Kidney epithelial cell (primary cell): ENCODE measurements at regions not wholly inside any gene's neighbourhood (a gene's known extent, or its start where the extent isn't known, plus 50 kb on each side); places are given as distances from the start of the nearest gene placed in this dataset.

Experiments
- DNase-seq: peaks from one replicate; pipeline ENCODE4 v3.0.0-alpha.2; 2010; ENCODE audit warnings: low read depth
- H3K27me3 ChIP-seq: 2 replicates; pipeline ENCODE4 v1.6.0; 2011; ENCODE audit warnings: low read length; ENCODE audit not compliant: control insufficient read depth, insufficient read depth
- H3K36me3 ChIP-seq: 2 replicates; pipeline ENCODE4 v1.5.1; 2011; ENCODE audit warnings: low read length; ENCODE audit not compliant: control insufficient read depth, insufficient read depth
- H3K4me3 ChIP-seq: 2 replicates; pipeline ENCODE4 v1.5.1; 2011; ENCODE audit warnings: low read depth, mild to moderate bottlenecking, control low read depth, low read length
- CTCF ChIP-seq: IDR thresholded peaks from 2 replicates; pipeline ENCODE4 v1.5.1; 2011; ENCODE audit warnings: mild to moderate bottlenecking, moderate library complexity, low read length, control low read depth, inconsistent platforms; ENCODE audit not compliant: insufficient read depth, poor library complexity, severe bottlenecking

GRCh38 chr1:82392513-82392912, 591.8 kb downstream of the ADGRL2 start:
- H3K27me3 ChIP-seq: no peaks in the 10 kb centered on the region
- TF ChIP-seq CTCF: no peak
- no peak for DNase-seq
- no peak overlapping the region for H3K4me3 ChIP-seq
- H3K36me3 ChIP-seq: no peaks in the 10 kb centered on the region

- H3K36me3 ChIP-seq: no peaks in the 10 kb centered on the region
- H3K27me3 ChIP-seq: no peaks in the 10 kb centered on the region
- no peak overlapping the region for H3K4me3 ChIP-seq
- no peak for TF ChIP-seq CTCF
- DNase-seq: no peak
Observed at GRCh38 chr1:82391712-82392111, 591.0 kb downstream of the ADGRL2 start.

GRCh38 chr1:82390627-82391026, 589.9 kb downstream of the ADGRL2 start:
- no peak for DNase-seq
- H3K4me3 ChIP-seq: no peak overlapping the region
- TF ChIP-seq CTCF: no peak
- H3K27me3 ChIP-seq: no peaks in the 10 kb centered on the region
- H3K36me3 ChIP-seq: no peaks in the 10 kb centered on the region

GRCh38 chr1:82388679-82389078, 587.9 kb downstream of the ADGRL2 start:
- TF ChIP-seq CTCF: no peak
- no peaks in the 10 kb centered on the region for H3K36me3 ChIP-seq
- peak; percentile 52 for DNase-seq
- H3K27me3 ChIP-seq: no peaks in the 10 kb centered on the region
- H3K4me3 ChIP-seq: no peak overlapping the region

- no peak for TF ChIP-seq CTCF
- no peaks in the 10 kb centered on the region for H3K36me3 ChIP-seq
- no peak overlapping the region for H3K4me3 ChIP-seq
- no peaks in the 10 kb centered on the region for H3K27me3 ChIP-seq
- no peak for DNase-seq
Observed at GRCh38 chr1:82387012-82387366, 586.3 kb downstream of the ADGRL2 start.

GRCh38 chr1:82386365-82387011, 585.8 kb downstream of the ADGRL2 start:
- no peak for DNase-seq
- H3K27me3 ChIP-seq: no peaks in the 10 kb centered on the region
- no peak for TF ChIP-seq CTCF
- no peaks in the 10 kb centered on the region for H3K36me3 ChIP-seq
- H3K4me3 ChIP-seq: no peak overlapping the region
